ENCODE measurements at regions not wholly inside any gene's neighbourhood (a gene's known extent, or its start where the extent isn't known, plus 50 kb on each side); places are given as distances from the start of the nearest gene placed in this dataset.

GRCh38 chr10:44320756-44321155 is 64.1 kb downstream of the CXCL12 start:
- Histone ChIP-seq H3K36me3 (no peaks in the 10 kb centered on the region), H3K27ac (no peak overlapping the region), H3K4me3 (no peak overlapping the region), H3K4me1 (no peaks in the 10 kb centered on the region), H3K9me3 (no peaks in the 10 kb centered on the region), H3K27me3 (no peaks in the 10 kb centered on the region)
- no peak for ATAC-seq
- no peak for TF ChIP-seq CTCF (IDR thresholded peaks at IDR 0.05)
- no peak for DNase-seq
- intact Hi-C loops (cut with DNase I) = no loop called here

GRCh38 chr10:44317856-44318255 is 67.0 kb downstream of the CXCL12 start:
- intact Hi-C loops (cut with DNase I) = loop anchor here in 1 of 2 donors (10.0 kb wide), 1 partner anchor 643 kb away; no protein-coding TSS in a partner anchor
- TF ChIP-seq CTCF (IDR thresholded peaks at IDR 0.05) = no peak
- H3K4me1 ChIP-seq = no peaks in the 10 kb centered on the region
- H3K36me3 ChIP-seq = no peaks in the 10 kb centered on the region
- no peaks in the 10 kb centered on the region for H3K27me3 ChIP-seq
- no peak for DNase-seq
- no peak overlapping the region for H3K27ac ChIP-seq
- H3K9me3 ChIP-seq = no peaks in the 10 kb centered on the region
- no peak for ATAC-seq
- no peak overlapping the region for H3K4me3 ChIP-seq

GRCh38 chr10:44316922-44317215 is 68.0 kb downstream of the CXCL12 start:
- Histone ChIP-seq H3K27me3 (no peaks in the 10 kb centered on the region), H3K4me3 (no peak overlapping the region), H3K9me3 (no peaks in the 10 kb centered on the region), H3K27ac (no peak overlapping the region), H3K36me3 (no peaks in the 10 kb centered on the region), H3K4me1 (no peaks in the 10 kb centered on the region)
- intact Hi-C loops (cut with DNase I) = loop anchor here in 1 of 2 donors (10.0 kb wide), 1 partner anchor 642 kb away; no protein-coding TSS in a partner anchor
- TF ChIP-seq CTCF (IDR thresholded peaks at IDR 0.05) = no peak
- ATAC-seq (no peak), DNase-seq (no peak)

GRCh38 chr10:44316187-44316921 is 68.5 kb downstream of the CXCL12 start:
- intact Hi-C loops (cut with DNase I) = loop anchor here in 1 of 2 donors (10.0 kb wide), 1 partner anchor 642 kb away; no protein-coding TSS in a partner anchor
- TF ChIP-seq CTCF (IDR thresholded peaks at IDR 0.05) = no peak
- Histone ChIP-seq H3K9me3 (no peaks in the 10 kb centered on the region), H3K4me1 (peaks cover 0 to under 1% of the 10 kb centered on the region in 2 donors), H3K4me3 (no peak overlapping the region), H3K27ac (no peak overlapping the region), H3K27me3 (no peaks in the 10 kb centered on the region), H3K36me3 (no peaks in the 10 kb centered on the region)
- DNase-seq (no peak), ATAC-seq (no peak)

- Histone ChIP-seq H3K9me3 (no peaks in the 10 kb centered on the region), H3K27me3 (peaks cover 0 to 10% of the 10 kb centered on the region in 2 donors), H3K36me3 (no peaks in the 10 kb centered on the region), H3K4me3 (no peak overlapping the region), H3K4me1 (peaks cover 5 to 10% of the 10 kb centered on the region in 2 donors), H3K27ac (no peak overlapping the region)
- ATAC-seq (no peak), DNase-seq (no peak)
- intact Hi-C loops (cut with DNase I) = loop anchor here in 1 of 2 donors (10.0 kb wide), 1 partner anchor 640 kb away; no protein-coding TSS in a partner anchor
- TF ChIP-seq CTCF (IDR thresholded peaks at IDR 0.05) = no peak
Observed at GRCh38 chr10:44314802-44315460, 70.0 kb downstream of the CXCL12 start.
